ENCODE measurements at regions not wholly inside any gene's neighbourhood (a gene's known extent, or its start where the extent isn't known, plus 50 kb on each side); places are given as distances from the start of the nearest gene placed in this dataset.

- intact Hi-C loops (cut with micrococcal nuclease): no loop called here
- H3K27me3 Mint-ChIP-seq (ENCODE audit: low read depth in 3 of 3): peaks cover 0 to 1% (median 0%) of the 10 kb centered on the region in 3 donors
- H3K27ac Mint-ChIP-seq: no peak overlapping the region
- no peak overlapping the region for H3K27ac ChIP-seq (ENCODE audit: low read depth in 1 of 2, low read length in 2 of 2)
- no peak for DNase-seq
- H3K79me2 ChIP-seq (ENCODE audit: insufficient read depth, low read length): no peaks in the 10 kb centered on the region
- H3K4me3 ChIP-seq (replicated peaks in 1 of 3; ENCODE audit: low read depth in 2 of 3, low read length in 3 of 3): no peak overlapping the region
- no peaks in the 10 kb centered on the region for H3K27me3 ChIP-seq (ENCODE audit: control insufficient read depth in 2 of 2, insufficient read depth in 2 of 2, low read length in 2 of 2)
- no peaks in the 10 kb centered on the region for H3K4me1 ChIP-seq (ENCODE audit: control insufficient read depth in 1 of 2, insufficient read depth in 2 of 2, low read length in 2 of 2)
- no peak overlapping the region for H3K4me2 ChIP-seq (replicated peaks; ENCODE audit: extremely low read depth, low read length, poor library complexity, severe bottlenecking)
- WGBS (ENCODE audit: insufficient coverage): no CpG with 5 or more reads among the region's 3 CpGs
- no peak overlapping the region for H3K9ac ChIP-seq (ENCODE audit: insufficient read depth, low read length, poor library complexity, severe bottlenecking)
- H3K4me1 Mint-ChIP-seq: no peaks in the 10 kb centered on the region
- no peaks in the 10 kb centered on the region for H3K36me3 Mint-ChIP-seq
- no peak overlapping the region for H2AFZ ChIP-seq (ENCODE audit: insufficient read depth, low read depth, low read length, poor library complexity, severe bottlenecking)
- TF ChIP-seq CTCF (IDR thresholded peaks at IDR 0.05): no peak
- H3K36me3 ChIP-seq (replicated peaks in 1 of 2; ENCODE audit: control insufficient read depth in 1 of 2, insufficient read depth in 2 of 2, low read length in 2 of 2): no peaks in the 10 kb centered on the region
- H3K9me3 Mint-ChIP-seq: peaks cover 0 to 2% (median 0%) of the 10 kb centered on the region in 7 donors
- H4K20me1 ChIP-seq (ENCODE audit: insufficient read depth, low read length): no peaks in the 10 kb centered on the region
- H3K9me3 ChIP-seq (replicated peaks in 1 of 2; ENCODE audit: control insufficient read depth in 1 of 2, insufficient read depth in 1 of 2, low read length in 2 of 2): no peaks in the 10 kb centered on the region
- no peak overlapping the region for H3K4me3 Mint-ChIP-seq
Observed at GRCh38 chr21:31497914-31498313, 153.9 kb upstream of the TIAM1 start.

- H3K9ac ChIP-seq (ENCODE audit: insufficient read depth, low read length, poor library complexity, severe bottlenecking): no peak overlapping the region
- no peaks in the 10 kb centered on the region for H3K27me3 ChIP-seq (ENCODE audit: control insufficient read depth in 2 of 2, insufficient read depth in 2 of 2, low read length in 2 of 2)
- Mint-ChIP-seq H3K4me3 (no peak overlapping the region), H3K27ac (no peak overlapping the region), H3K36me3 (no peaks in the 10 kb centered on the region), H3K4me1 (no peaks in the 10 kb centered on the region), H3K9me3 (peaks cover 2 to 8% (median 6%) of the 10 kb centered on the region in 7 donors), H3K27me3 (ENCODE audit: low read depth in 3 of 3) (peaks cover 0 to 2% (median 0%) of the 10 kb centered on the region in 3 donors)
- WGBS (ENCODE audit: insufficient coverage): 93% methylated on average over 4 of the region's 7 CpGs
- no peaks in the 10 kb centered on the region for H3K36me3 ChIP-seq (replicated peaks in 1 of 2; ENCODE audit: control insufficient read depth in 1 of 2, insufficient read depth in 2 of 2, low read length in 2 of 2)
- H3K4me1 ChIP-seq (ENCODE audit: control insufficient read depth in 1 of 2, insufficient read depth in 2 of 2, low read length in 2 of 2): no peaks in the 10 kb centered on the region
- no peaks in the 10 kb centered on the region for H4K20me1 ChIP-seq (ENCODE audit: insufficient read depth, low read length)
- no peak for DNase-seq
- no peak for TF ChIP-seq CTCF (IDR thresholded peaks at IDR 0.05)
- intact Hi-C loops (cut with micrococcal nuclease): no loop called here
- H3K9me3 ChIP-seq (replicated peaks in 1 of 2; ENCODE audit: control insufficient read depth in 1 of 2, insufficient read depth in 1 of 2, low read length in 2 of 2): peaks cover 0 to 4% of the 10 kb centered on the region in 2 donors
- H3K27ac ChIP-seq (ENCODE audit: low read depth in 1 of 2, low read length in 2 of 2): no peak overlapping the region
- H2AFZ ChIP-seq (ENCODE audit: insufficient read depth, low read depth, low read length, poor library complexity, severe bottlenecking): no peak overlapping the region
- no peaks in the 10 kb centered on the region for H3K79me2 ChIP-seq (ENCODE audit: insufficient read depth, low read length)
- no peak overlapping the region for H3K4me3 ChIP-seq (replicated peaks in 1 of 3; ENCODE audit: low read depth in 2 of 3, low read length in 3 of 3)
- no peak overlapping the region for H3K4me2 ChIP-seq (replicated peaks; ENCODE audit: extremely low read depth, low read length, poor library complexity, severe bottlenecking)
Observed at GRCh38 chr21:31493350-31493880, 149.4 kb upstream of the TIAM1 start.

Measured in CD14-positive monocyte (primary cell).